H1 (cell line): ENCODE measurements at regions not wholly inside any gene's neighbourhood (a gene's known extent, or its start where the extent isn't known, plus 50 kb on each side); places are given as distances from the start of the nearest gene placed in this dataset.

Source experiments
- BRCA1 ChIP-seq: IDR thresholded peaks from 2 replicates; pipeline ENCODE4 v1.6.1; 2012; ENCODE audit warnings: low read depth, low read length, improper control_type of control experiment
- CTCF ChIP-seq, 3 experiments: IDR thresholded peaks; 1 replicate in 2 of 3; 2 replicates in 1 of 3; pipeline versions ENCODE4 v1.5.1 to v1.6.1; 2011; ENCODE audit warnings: low read length in 3 of 3, mild to moderate bottlenecking in 3 of 3, inconsistent platforms in 2 of 3, low read depth in 1 of 3, moderate library complexity in 1 of 3; ENCODE audit not compliant: insufficient read depth in 1 of 3; ENCODE audit errors: control extremely low read depth in 1 of 3
- EP300 ChIP-seq, 2 experiments: IDR thresholded peaks; 1 replicate in 1 of 2; 2 replicates in 1 of 2; pipeline ENCODE4 v1.6.1; 2011 to 2012; ENCODE audit warnings: low read depth in 2 of 2, low read length in 2 of 2, mild to moderate bottlenecking in 2 of 2, borderline replicate concordance in 1 of 2, inconsistent platforms in 1 of 2, moderate library complexity in 1 of 2
- MAFK ChIP-seq: IDR thresholded peaks from 2 replicates; pipeline ENCODE4 v1.6.1; 2012; ENCODE audit warnings: low read depth, mild to moderate bottlenecking, improper control_type of control experiment, low read length
- MAX ChIP-seq: IDR thresholded peaks from 2 replicates; pipeline ENCODE4 v1.6.1; 2012; ENCODE audit warnings: inconsistent platforms
- RFX5 ChIP-seq: IDR thresholded peaks from 2 replicates; pipeline ENCODE4 v1.6.1; 2011; ENCODE audit warnings: low read depth, low read length, improper control_type of control experiment, borderline replicate concordance
- SP4 ChIP-seq: IDR thresholded peaks from 2 replicates; pipeline ENCODE4 v1.6.1; 2012; ENCODE audit warnings: low read length, inconsistent platforms
- TEAD4 ChIP-seq: IDR thresholded peaks from 2 replicates; pipeline ENCODE4 v1.6.1; 2012; ENCODE audit warnings: low read depth, low read length, inconsistent platforms, mixed read lengths
- ZNF274 ChIP-seq: IDR thresholded peaks from 2 replicates; pipeline ENCODE4 v1.7.0; 2012; ENCODE audit warnings: low read length, borderline replicate concordance; ENCODE audit errors: extremely low read depth

GRCh38 chr19:28314287-28314686 lies 898.7 kb downstream of the UQCRFS1 start:
- TF ChIP-seq BRCA1: no peak
- no peak for TF ChIP-seq CTCF (IDR thresholded peaks at IDR 0.05; ENCODE audit: control extremely low read depth in 1 of 3, insufficient read depth in 1 of 3, low read depth in 1 of 3, low read length in 3 of 3)
- no peak for TF ChIP-seq RFX5
- TF ChIP-seq ZNF274: no peak
- TF ChIP-seq MAFK: no peak
- TF ChIP-seq EP300 (IDR thresholded peaks at IDR 0.05; ENCODE audit: borderline replicate concordance in 1 of 2, low read depth in 2 of 2, low read length in 2 of 2): no peak
- TF ChIP-seq SP4: no peak
- TF ChIP-seq MAX: no peak
- no peak for TF ChIP-seq TEAD4
